ENCODE measurements at regions not wholly inside any gene's neighbourhood (a gene's known extent, or its start where the extent isn't known, plus 50 kb on each side); places are given as distances from the start of the nearest gene placed in this dataset.

- no peak for TF ChIP-seq POLR2AphosphoS5 (IDR thresholded peaks at IDR 0.05; ENCODE audit: low read depth, low read length)
- TF ChIP-seq CTCF (IDR thresholded peaks at IDR 0.05), result no peak
- no peak for TF ChIP-seq REST (IDR thresholded peaks at IDR 0.05; ENCODE audit: insufficient read depth in 1 of 2, low read depth in 2 of 2, low read length in 1 of 2)
Observed at GRCh38 chr18:30469091-30469490, 573.5 kb downstream of the DSC3 start.

Data from Panc1 (cell line).